ENCODE measurements at regions not wholly inside any gene's neighbourhood (a gene's known extent, or its start where the extent isn't known, plus 50 kb on each side); places are given as distances from the start of the nearest gene placed in this dataset.

- TF ChIP-seq CTCF (conservative IDR thresholded peaks at IDR 0.05; ENCODE audit: low read depth, low read length), result no peak
- no peak for TF ChIP-seq POLR2A (IDR thresholded peaks at IDR 0.05; ENCODE audit: low read depth, low read length)
- no peak for TF ChIP-seq ELK1 (IDR thresholded peaks at IDR 0.05; ENCODE audit: borderline replicate concordance, low read depth, low read length)
- TF ChIP-seq USF2 (IDR thresholded peaks at IDR 0.05; ENCODE audit: low read depth, low read length), result no peak
- no peak for TF ChIP-seq RAD21 (IDR thresholded peaks at IDR 0.05; ENCODE audit: low read length)
- TF ChIP-seq MAFK (IDR thresholded peaks at IDR 0.05; ENCODE audit: low read depth, low read length), result no peak
- TF ChIP-seq RFX5 (IDR thresholded peaks at IDR 0.05; ENCODE audit: low read depth, low read length), result no peak
- no peak for TF ChIP-seq CEBPB (IDR thresholded peaks at IDR 0.05; ENCODE audit: low read depth, low read length)
- TF ChIP-seq MAZ (IDR thresholded peaks at IDR 0.05; ENCODE audit: borderline replicate concordance, low read depth, low read length), result no peak
- no peak for TF ChIP-seq SMC3 (IDR thresholded peaks at IDR 0.05; ENCODE audit: low read depth, low read length)
- TF ChIP-seq BHLHE40 (IDR thresholded peaks at IDR 0.05; ENCODE audit: low read depth, low read length), result no peak
- TF ChIP-seq MXI1 (IDR thresholded peaks at IDR 0.05; ENCODE audit: borderline replicate concordance, low read depth, low read length), result no peak
- TF ChIP-seq RCOR1 (IDR thresholded peaks at IDR 0.05; ENCODE audit: insufficient replicate concordance, low read length), result no peak
- TF ChIP-seq FOS (IDR thresholded peaks at IDR 0.05; ENCODE audit: low read depth, low read length), result no peak
Measured at GRCh38 chr11:13141731-13142709, 132.9 kb downstream of the RASSF10 start.

Measured in IMR-90 (cell line).